ENCODE measurements at regions not wholly inside any gene's neighbourhood (a gene's known extent, or its start where the extent isn't known, plus 50 kb on each side); places are given as distances from the start of the nearest gene placed in this dataset.

DNA sequence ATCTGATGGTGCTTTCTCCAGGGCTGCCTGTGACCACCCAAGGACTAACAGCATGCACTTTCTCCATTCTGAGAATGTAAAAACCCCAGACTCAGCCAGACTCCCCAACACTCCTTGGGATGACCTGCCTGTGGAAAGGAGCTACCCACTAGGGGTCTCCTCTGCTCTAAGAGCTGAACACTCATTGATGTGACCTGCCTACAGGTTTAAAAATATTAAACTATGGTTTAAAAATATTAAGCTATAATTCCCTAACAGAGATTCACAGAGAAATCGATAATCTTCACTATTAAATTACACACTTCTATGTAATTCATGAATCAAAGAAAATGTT, 696.2 kb upstream of the SLITRK5 start:
- TF ChIP-seq MAFF (IDR thresholded peaks at IDR 0.05; ENCODE audit: low read depth, low read length) (no peak), PHB2 (IDR thresholded peaks at IDR 0.05; ENCODE audit: partially characterized antibody) (no peak), RFX3 (CRISPR knock-in tag; IDR thresholded peaks at IDR 0.05) (no peak), PHF21A (CRISPR knock-in tag; IDR thresholded peaks at IDR 0.05) (no peak), ATF4 (CRISPR knock-in tag; IDR thresholded peaks at IDR 0.05) (no peak), ZNF235 (CRISPR knock-in tag; IDR thresholded peaks at IDR 0.05; ENCODE audit: borderline replicate concordance) (no peak), GABPB1 (CRISPR knock-in tag; IDR thresholded peaks at IDR 0.05) (no peak), CTCF (CRISPR knock-in tag; IDR thresholded peaks at IDR 0.05) (0 out of 2 replicates have a peak, but pooled peaks have one; percentile 25), ZSCAN20 (CRISPR knock-in tag; IDR thresholded peaks at IDR 0.05; ENCODE audit: borderline replicate concordance) (no peak), MXI1 (IDR thresholded peaks at IDR 0.05; ENCODE audit: borderline replicate concordance, low read depth, low read length) (no peak)
- TF ChIP-seq, protein P1, sequence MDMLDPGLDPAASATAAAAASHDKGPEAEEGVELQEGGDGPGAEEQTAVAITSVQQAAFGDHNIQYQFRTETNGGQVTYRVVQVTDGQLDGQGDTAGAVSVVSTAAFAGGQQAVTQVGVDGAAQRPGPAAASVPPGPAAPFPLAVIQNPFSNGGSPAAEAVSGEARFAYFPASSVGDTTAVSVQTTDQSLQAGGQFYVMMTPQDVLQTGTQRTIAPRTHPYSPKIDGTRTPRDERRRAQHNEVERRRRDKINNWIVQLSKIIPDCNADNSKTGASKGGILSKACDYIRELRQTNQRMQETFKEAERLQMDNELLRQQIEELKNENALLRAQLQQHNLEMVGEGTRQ (IDR thresholded peaks at IDR 0.05; ENCODE audit: low read depth, low read length) = no peak
- TF ChIP-seq, protein P1 (CRISPR knock-in tag; IDR thresholded peaks at IDR 0.05; ENCODE audit: borderline replicate concordance) = no peak
- TF ChIP-seq, protein P2, sequence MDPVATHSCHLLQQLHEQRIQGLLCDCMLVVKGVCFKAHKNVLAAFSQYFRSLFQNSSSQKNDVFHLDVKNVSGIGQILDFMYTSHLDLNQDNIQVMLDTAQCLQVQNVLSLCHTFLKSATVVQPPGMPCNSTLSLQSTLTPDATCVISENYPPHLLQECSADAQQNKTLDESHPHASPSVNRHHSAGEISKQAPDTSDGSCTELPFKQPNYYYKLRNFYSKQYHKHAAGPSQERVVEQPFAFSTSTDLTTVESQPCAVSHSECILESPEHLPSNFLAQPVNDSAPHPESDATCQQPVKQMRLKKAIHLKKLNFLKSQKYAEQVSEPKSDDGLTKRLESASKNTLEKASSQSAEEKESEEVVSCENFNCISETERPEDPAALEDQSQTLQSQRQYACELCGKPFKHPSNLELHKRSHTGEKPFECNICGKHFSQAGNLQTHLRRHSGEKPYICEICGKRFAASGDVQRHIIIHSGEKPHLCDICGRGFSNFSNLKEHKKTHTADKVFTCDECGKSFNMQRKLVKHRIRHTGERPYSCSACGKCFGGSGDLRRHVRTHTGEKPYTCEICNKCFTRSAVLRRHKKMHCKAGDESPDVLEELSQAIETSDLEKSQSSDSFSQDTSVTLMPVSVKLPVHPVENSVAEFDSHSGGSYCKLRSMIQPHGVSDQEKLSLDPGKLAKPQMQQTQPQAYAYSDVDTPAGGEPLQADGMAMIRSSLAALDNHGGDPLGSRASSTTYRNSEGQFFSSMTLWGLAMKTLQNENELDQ (CRISPR knock-in tag; IDR thresholded peaks at IDR 0.05; ENCODE audit: borderline replicate concordance) = no peak

All from HepG2 (cell line).